GM21515 (cell line): ENCODE measurements at regions not wholly inside any gene's neighbourhood (a gene's known extent, or its start where the extent isn't known, plus 50 kb on each side); places are given as distances from the start of the nearest gene placed in this dataset.
"Not testable (repeated sequence)": the region's sequence is repeated elsewhere in the genome, so short reads cannot be mapped to it uniquely, and the experiment has no call there.

Experiments used
- ATAC-seq: cut with Tn5 transposase; IDR thresholded peaks from one replicate; pipeline ENCODE4 v1.9.1; 2021; ENCODE audit not compliant: unreplicated experiment

GRCh38 chr20:12433724-12434123 is 516.0 kb downstream of the BTBD3 start:
- no peak for ATAC-seq

- ATAC-seq = no peak
These were observed 517.0 kb downstream of the BTBD3 start for GRCh38 chr20:12434672-12435071.

GRCh38 chr20:12435268-12435667 is 517.6 kb downstream of the BTBD3 start:
- no peak for ATAC-seq

- no peak for ATAC-seq
These were observed 536.0 kb downstream of the BTBD3 start for GRCh38 chr20:12453711-12454110.

- no peak for ATAC-seq
These were observed 537.5 kb downstream of the BTBD3 start for GRCh38 chr20:12455148-12455547.

- no peak for ATAC-seq
These were observed 540.5 kb downstream of the BTBD3 start for GRCh38 chr20:12458241-12458640.

- no peak for ATAC-seq
These were observed 544.7 kb upstream of the SPTLC3 start for GRCh38 chr20:12464036-12464435.

GRCh38 chr20:12466915-12467314 is 541.9 kb upstream of the SPTLC3 start:
- no peak for ATAC-seq

- ATAC-seq = no peak
These were observed 541.0 kb upstream of the SPTLC3 start for GRCh38 chr20:12467758-12468157.

GRCh38 chr20:12482661-12483060 is 526.1 kb upstream of the SPTLC3 start:
- ATAC-seq = no peak

- ATAC-seq = no peak
These were observed 506.3 kb upstream of the SPTLC3 start for GRCh38 chr20:12502443-12502842.

- ATAC-seq = no peak
These were observed 504.0 kb upstream of the SPTLC3 start for GRCh38 chr20:12504779-12505178.

GRCh38 chr20:12511499-12511898 is 497.3 kb upstream of the SPTLC3 start:
- no peak for ATAC-seq

- ATAC-seq = no peak
These were observed 496.0 kb upstream of the SPTLC3 start for GRCh38 chr20:12512755-12513154.

GRCh38 chr20:12528104-12528503 is 480.7 kb upstream of the SPTLC3 start:
- no peak for ATAC-seq

- no peak for ATAC-seq
These were observed 480.2 kb upstream of the SPTLC3 start for GRCh38 chr20:12528591-12529041.

- ATAC-seq = no peak
These were observed 477.1 kb upstream of the SPTLC3 start for GRCh38 chr20:12531626-12532025.

GRCh38 chr20:12535316-12535715 is 473.5 kb upstream of the SPTLC3 start:
- no peak for ATAC-seq

- ATAC-seq = no peak
These were observed 473.0 kb upstream of the SPTLC3 start for GRCh38 chr20:12535770-12536169.

GRCh38 chr20:12554426-12554825 is 454.3 kb upstream of the SPTLC3 start:
- ATAC-seq = no peak

- ATAC-seq = no peak
These were observed 453.4 kb upstream of the SPTLC3 start for GRCh38 chr20:12555369-12555768.

- not testable (repeated sequence) for ATAC-seq
These were observed 452.9 kb upstream of the SPTLC3 start for GRCh38 chr20:12555849-12556248.

- no peak for ATAC-seq
These were observed 451.5 kb upstream of the SPTLC3 start for GRCh38 chr20:12557224-12557623.

- ATAC-seq = no peak
These were observed 443.8 kb upstream of the SPTLC3 start for GRCh38 chr20:12564979-12565378.
